ENCODE measurements at regions not wholly inside any gene's neighbourhood (a gene's known extent, or its start where the extent isn't known, plus 50 kb on each side); places are given as distances from the start of the nearest gene placed in this dataset.
"Not testable (repeated sequence)": the region's sequence is repeated elsewhere in the genome, so short reads cannot be mapped to it uniquely, and the experiment has no call there.

GRCh38 chr1:5769146-5769545 is 223.1 kb downstream of the NPHP4 start:
- Histone ChIP-seq H3K9me3 (ENCODE audit: control extremely low read depth in 1 of 3, control insufficient read depth in 2 of 3, insufficient read depth in 1 of 3, low read length in 2 of 3) (peaks cover 0 to 10% (median 1%) of the 10 kb centered on the region in 3 donors), H3K4me1 (ENCODE audit: control insufficient read depth in 2 of 2, insufficient read depth in 2 of 2, low read length in 2 of 2) (no peaks in the 10 kb centered on the region), H4K20me1 (ENCODE audit: control insufficient read depth, insufficient read depth, low read length, poor library complexity, severe bottlenecking) (no peaks in the 10 kb centered on the region), H3K27ac (ENCODE audit: low read length in 2 of 2) (no peak overlapping the region), H3K79me2 (ENCODE audit: control insufficient read depth, insufficient read depth, low read length) (no peaks in the 10 kb centered on the region), H3K9ac (ENCODE audit: low read length) (no peak overlapping the region), H2AFZ (ENCODE audit: insufficient read depth, low read depth, low read length, poor library complexity, severe bottlenecking) (no peak overlapping the region), H3K36me3 (replicated peaks in 1 of 2; ENCODE audit: control extremely low read depth in 1 of 2, control insufficient read depth in 1 of 2, extremely low read depth in 1 of 2, insufficient read depth in 2 of 2, low read length in 1 of 2) (no peaks in the 10 kb centered on the region), H3K27me3 (replicated peaks in 1 of 4; ENCODE audit: control extremely low read depth in 1 of 4, control insufficient read depth in 3 of 4, insufficient read depth in 4 of 4, low read length in 3 of 4) (peaks cover 0 to 3% (median 0%) of the 10 kb centered on the region in 4 experiments), H3K4me3 (ENCODE audit: control extremely low read depth in 1 of 5, extremely low read depth in 1 of 5, insufficient read depth in 1 of 5, low read depth in 2 of 5, low read length in 4 of 5) (no peak overlapping the region), H3K4me2 (replicated peaks; ENCODE audit: low read depth, low read length, poor library complexity, severe bottlenecking) (no peak overlapping the region)
- TF ChIP-seq EZH2 (IDR thresholded peaks at IDR 0.05; ENCODE audit: borderline replicate concordance, insufficient read depth, low read depth, low read length, poor library complexity, severe bottlenecking): no peak
- TF ChIP-seq CTCF (IDR thresholded peaks at IDR 0.05): no peak
- intact Hi-C loops (cut with micrococcal nuclease): no loop called here
- DNase-seq (no peak), ATAC-seq (ENCODE audit: low read depth) (no peak)
- CTCF ChIA-PET: no interaction called here
- no peaks in the 10 kb centered on the region for H3K9me3 Mint-ChIP-seq (ENCODE audit: insufficient read depth)
- no peak overlapping the region for H3K27ac Mint-ChIP-seq
- POLR2A ChIA-PET: no interaction called here
- no peak overlapping the region for H3K4me3 Mint-ChIP-seq
- H3K27me3 Mint-ChIP-seq: peaks cover 23% of the 10 kb centered on the region
- WGBS (ENCODE audit: insufficient coverage): 89% methylated on average over 6 of the region's 7 CpGs
- no peaks in the 10 kb centered on the region for H3K4me1 Mint-ChIP-seq

DNA sequence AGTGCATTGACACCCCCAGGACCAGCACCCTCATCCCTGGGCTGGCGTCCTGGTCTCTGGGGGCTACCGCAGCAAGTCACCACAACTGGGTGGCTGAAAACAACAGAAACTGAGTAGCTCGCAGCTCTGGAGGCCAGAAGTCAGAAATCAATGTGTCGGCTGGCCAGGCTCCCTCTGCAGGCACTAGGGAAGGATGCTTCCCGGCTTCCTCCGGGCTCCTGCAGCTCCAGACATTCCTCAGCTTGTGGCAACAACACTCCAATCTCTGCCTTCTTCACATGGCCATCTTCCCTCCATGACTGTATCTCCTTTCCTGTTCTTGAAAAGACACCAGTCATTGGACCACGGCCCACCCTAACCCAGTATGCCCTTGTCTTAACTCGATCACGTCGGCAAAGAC is 224.2 kb downstream of the NPHP4 start:
- H2AFZ ChIP-seq (ENCODE audit: insufficient read depth, low read depth, low read length, poor library complexity, severe bottlenecking): no peak overlapping the region
- ChIA-PET CTCF (no interaction called here), POLR2A (no interaction called here)
- Mint-ChIP-seq H3K27ac (no peak overlapping the region), H3K27me3 (peaks cover 23% of the 10 kb centered on the region), H3K4me3 (no peak overlapping the region), H3K9me3 (ENCODE audit: insufficient read depth) (peaks cover 2% of the 10 kb centered on the region), H3K4me1 (no peaks in the 10 kb centered on the region)
- H3K27me3 ChIP-seq (replicated peaks in 1 of 4; ENCODE audit: control extremely low read depth in 1 of 4, control insufficient read depth in 3 of 4, insufficient read depth in 4 of 4, low read length in 3 of 4): peaks cover 0 to 6% (median 0%) of the 10 kb centered on the region in 4 experiments
- DNase-seq: no peak
- intact Hi-C loops (cut with micrococcal nuclease): no loop called here
- H3K4me2 ChIP-seq (replicated peaks; ENCODE audit: low read depth, low read length, poor library complexity, severe bottlenecking): no peak overlapping the region
- H4K20me1 ChIP-seq (ENCODE audit: control insufficient read depth, insufficient read depth, low read length, poor library complexity, severe bottlenecking): no peaks in the 10 kb centered on the region
- H3K79me2 ChIP-seq (ENCODE audit: control insufficient read depth, insufficient read depth, low read length): no peaks in the 10 kb centered on the region
- H3K9ac ChIP-seq (ENCODE audit: low read length): no peak overlapping the region
- H3K27ac ChIP-seq (ENCODE audit: low read length in 2 of 2): no peak overlapping the region
- WGBS (ENCODE audit: insufficient coverage): 83% methylated on average over 10 of the region's 10 CpGs
- no peaks in the 10 kb centered on the region for H3K36me3 ChIP-seq (replicated peaks in 1 of 2; ENCODE audit: control extremely low read depth in 1 of 2, control insufficient read depth in 1 of 2, extremely low read depth in 1 of 2, insufficient read depth in 2 of 2, low read length in 1 of 2)
- H3K4me1 ChIP-seq (ENCODE audit: control insufficient read depth in 2 of 2, insufficient read depth in 2 of 2, low read length in 2 of 2): no peaks in the 10 kb centered on the region
- ATAC-seq (ENCODE audit: low read depth): no peak
- TF ChIP-seq CTCF (IDR thresholded peaks at IDR 0.05) (no peak), EZH2 (IDR thresholded peaks at IDR 0.05; ENCODE audit: borderline replicate concordance, insufficient read depth, low read depth, low read length, poor library complexity, severe bottlenecking) (no peak)
- peaks cover 0 to 20% (median 12%) of the 10 kb centered on the region in 3 donors for H3K9me3 ChIP-seq (ENCODE audit: control extremely low read depth in 1 of 3, control insufficient read depth in 2 of 3, insufficient read depth in 1 of 3, low read length in 2 of 3)
- no peak overlapping the region for H3K4me3 ChIP-seq (ENCODE audit: control extremely low read depth in 1 of 5, extremely low read depth in 1 of 5, insufficient read depth in 1 of 5, low read depth in 2 of 5, low read length in 4 of 5)

GRCh38 chr1:5766996-5767395 is 225.2 kb downstream of the NPHP4 start:
- H3K36me3 ChIP-seq (replicated peaks in 1 of 2; ENCODE audit: control extremely low read depth in 1 of 2, control insufficient read depth in 1 of 2, extremely low read depth in 1 of 2, insufficient read depth in 2 of 2, low read length in 1 of 2); H3K27ac Mint-ChIP-seq; POLR2A ChIA-PET; H4K20me1 ChIP-seq (ENCODE audit: control insufficient read depth, insufficient read depth, low read length, poor library complexity, severe bottlenecking); intact Hi-C loops (cut with micrococcal nuclease); H3K4me1 Mint-ChIP-seq; H3K4me3 Mint-ChIP-seq; H3K4me3 ChIP-seq (ENCODE audit: control extremely low read depth in 1 of 5, extremely low read depth in 1 of 5, insufficient read depth in 1 of 5, low read depth in 2 of 5, low read length in 4 of 5); H3K4me2 ChIP-seq (replicated peaks; ENCODE audit: low read depth, low read length, poor library complexity, severe bottlenecking); CTCF ChIA-PET; H3K9ac ChIP-seq (ENCODE audit: low read length); DNase-seq; ATAC-seq (ENCODE audit: low read depth); H3K9me3 Mint-ChIP-seq (ENCODE audit: insufficient read depth); H3K27ac ChIP-seq (ENCODE audit: low read length in 2 of 2); H3K27me3 ChIP-seq (replicated peaks in 1 of 4; ENCODE audit: control extremely low read depth in 1 of 4, control insufficient read depth in 3 of 4, insufficient read depth in 4 of 4, low read length in 3 of 4); H3K4me1 ChIP-seq (ENCODE audit: control insufficient read depth in 2 of 2, insufficient read depth in 2 of 2, low read length in 2 of 2); H2AFZ ChIP-seq (ENCODE audit: insufficient read depth, low read depth, low read length, poor library complexity, severe bottlenecking); H3K79me2 ChIP-seq (ENCODE audit: control insufficient read depth, insufficient read depth, low read length): not testable (repeated sequence)
- H3K27me3 Mint-ChIP-seq: peaks cover 23% of the 10 kb centered on the region
- H3K9me3 ChIP-seq (ENCODE audit: control extremely low read depth in 1 of 3, control insufficient read depth in 2 of 3, insufficient read depth in 1 of 3, low read length in 2 of 3): peaks cover 0 to 20% (median 12%) of the 10 kb centered on the region in 3 donors
- 92% methylated on average over 11 of the region's 12 CpGs for WGBS (ENCODE audit: insufficient coverage)
